ENCODE measurements at regions not wholly inside any gene's neighbourhood (a gene's known extent, or its start where the extent isn't known, plus 50 kb on each side); places are given as distances from the start of the nearest gene placed in this dataset.

DNA sequence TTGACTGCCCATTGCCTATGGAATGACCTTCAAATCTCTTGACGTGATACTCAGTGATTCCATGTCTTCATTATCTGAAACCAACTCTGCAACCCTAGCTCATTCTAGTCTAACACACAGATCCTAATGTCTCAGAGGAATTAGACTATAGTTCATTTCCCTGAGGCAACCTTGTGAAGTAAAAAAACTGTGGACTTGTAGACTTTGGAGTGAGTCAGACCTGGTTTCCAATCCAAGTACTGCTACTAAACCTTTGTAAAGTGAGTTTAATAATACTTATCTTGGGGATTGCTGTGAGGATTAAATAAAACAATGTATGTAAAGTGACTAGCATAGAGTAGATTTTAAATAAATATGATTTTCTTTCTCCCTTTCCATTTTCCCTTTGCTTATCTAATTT lies 226.1 kb downstream of the BLID start:
- TF ChIP-seq POLR2AphosphoS5 (IDR thresholded peaks at IDR 0.05; ENCODE audit: low read depth, low read length) (no peak), POLR2A (IDR thresholded peaks at IDR 0.05; ENCODE audit: low read depth, low read length) (no peak)
